ENCODE measurements at regions not wholly inside any gene's neighbourhood (a gene's known extent, or its start where the extent isn't known, plus 50 kb on each side); places are given as distances from the start of the nearest gene placed in this dataset.

- intact Hi-C loops (cut with micrococcal nuclease; ENCODE audit: unreplicated experiment) = no loop called here
- no peaks in the 10 kb centered on the region for H3K4me1 ChIP-seq (ENCODE audit: control insufficient read depth, insufficient read depth, low read length)
- SMC1A ChIA-PET (ENCODE audit: uncharacterized antibody, unreplicated experiment) = interaction anchor here (0.6 kb wide), 1 partner anchor 16 kb away, joined by 3 read pairs; no protein-coding TSS in a partner anchor
- H2AFZ ChIP-seq (ENCODE audit: control insufficient read depth, low read depth, low read length) = no peak overlapping the region
- H3K27me3 ChIP-seq (replicated peaks in 1 of 2; ENCODE audit: control insufficient read depth in 2 of 2, insufficient read depth in 2 of 2, low read length in 1 of 2) = no peaks in the 10 kb centered on the region
- H3K36me3 ChIP-seq (ENCODE audit: control insufficient read depth in 2 of 2, insufficient read depth in 2 of 2, low read length in 1 of 2) = no peaks in the 10 kb centered on the region
- no TSS peak for BruUV-seq (replicated peaks)
- in situ Hi-C loops (cut with MboI) = no loop called here
- H3K9ac ChIP-seq (ENCODE audit: control insufficient read depth, insufficient read depth, low read length) = no peak overlapping the region
- no peaks in the 10 kb centered on the region for H3K79me2 ChIP-seq (ENCODE audit: control insufficient read depth, insufficient read depth, low read length)
- no peaks in the 10 kb centered on the region for H4K20me1 ChIP-seq (ENCODE audit: control insufficient read depth, insufficient read depth)
- FAIRE-seq (no peak), ATAC-seq (no peak), DNase-seq (ENCODE audit: low read depth, low spot score) (no peak)
- RAD21 ChIA-PET (ENCODE audit: unreplicated experiment) = no interaction called here
- no peak overlapping the region for H3K4me2 ChIP-seq (ENCODE audit: control insufficient read depth, insufficient read depth)
- TF ChIP-seq TARDBP (IDR thresholded peaks at IDR 0.05; ENCODE audit: borderline replicate concordance) (no peak), RAD21 (IDR thresholded peaks at IDR 0.05; ENCODE audit: insufficient read depth, low read depth, low read length) (peak; percentile 22; the same call in 1 of the 2 replicates)
- POLR2A ChIA-PET = interaction anchor here (0.6 kb wide), 1 partner anchor 368 kb away, joined by 7 read pairs; no protein-coding TSS in a partner anchor
- H3K27ac ChIP-seq (ENCODE audit: control insufficient read depth, insufficient read depth) = no peak overlapping the region
- CTCF ChIA-PET = interaction anchor here (0.6 to 1.9 kb wide), 3 partner anchors 16 to 44 kb away, joined by 3 to 5 read pairs (median 4); no protein-coding TSS in a partner anchor
- H3K4me3 ChIP-seq = no peak overlapping the region
- H3K9me3 ChIP-seq (replicated peaks; ENCODE audit: control insufficient read depth, insufficient read depth, low read length) = no peaks in the 10 kb centered on the region
Observed at GRCh38 chr10:63008491-63008890, 124.6 kb upstream of the NRBF2 start.

- H3K27ac ChIP-seq (ENCODE audit: control insufficient read depth, insufficient read depth) = no peak overlapping the region
- H3K36me3 ChIP-seq (ENCODE audit: control insufficient read depth in 2 of 2, insufficient read depth in 2 of 2, low read length in 1 of 2) = no peaks in the 10 kb centered on the region
- H2AFZ ChIP-seq (ENCODE audit: control insufficient read depth, low read depth, low read length) = no peak overlapping the region
- H4K20me1 ChIP-seq (ENCODE audit: control insufficient read depth, insufficient read depth) = no peaks in the 10 kb centered on the region
- ATAC-seq = no peak
- ChIA-PET POLR2A (no interaction called here), SMC1A (ENCODE audit: uncharacterized antibody, unreplicated experiment) (interaction anchor here (0.6 to 4.3 kb wide), 9 partner anchors 10 to 745 kb away, joined by 3 to 21 read pairs (median 3); no protein-coding TSS in a partner anchor), RAD21 (ENCODE audit: unreplicated experiment) (interaction anchor here (0.7 to 1.1 kb wide), 4 partner anchors 62 to 623 kb away, joined by 3 read pairs; no protein-coding TSS in a partner anchor), CTCF (interaction anchor here (0.6 to 3.1 kb wide), 4 partner anchors 15 to 155 kb away, joined by 3 to 23 read pairs (median 4); no protein-coding TSS in a partner anchor)
- no peaks in the 10 kb centered on the region for H3K9me3 ChIP-seq (replicated peaks; ENCODE audit: control insufficient read depth, insufficient read depth, low read length)
- TF ChIP-seq ZNF592 (IDR thresholded peaks at IDR 0.05) (no peak), ZZZ3 (IDR thresholded peaks at IDR 0.05; ENCODE audit: control insufficient read depth, insufficient read length, low read depth) (no peak), ZNF24 (IDR thresholded peaks at IDR 0.05) (no peak), NFYA (IDR thresholded peaks at IDR 0.05; ENCODE audit: borderline replicate concordance, low read depth, low read length) (no peak)
- no peak for DNase-seq (ENCODE audit: low read depth, low spot score)
- in situ Hi-C loops (cut with MboI) (no loop called here), intact Hi-C loops (cut with micrococcal nuclease; ENCODE audit: unreplicated experiment) (no loop called here)
- no peak overlapping the region for H3K4me3 ChIP-seq
- no peaks in the 10 kb centered on the region for H3K79me2 ChIP-seq (ENCODE audit: control insufficient read depth, insufficient read depth, low read length)
- H3K27me3 ChIP-seq (replicated peaks in 1 of 2; ENCODE audit: control insufficient read depth in 2 of 2, insufficient read depth in 2 of 2, low read length in 1 of 2) = peaks cover 0 to under 1% of the 10 kb centered on the region in 2 experiments; a peak in 1 of 4 replicates
- FAIRE-seq = no peak
- WGBS (ENCODE audit: insufficient coverage, insufficient replicate concordance, low lambda C conversion rate, missing lambda C conversion rate) = 8% methylated on average over 9 of the region's 9 CpGs
- H3K4me1 ChIP-seq (ENCODE audit: control insufficient read depth, insufficient read depth, low read length) = no peaks in the 10 kb centered on the region
- no peak overlapping the region for H3K9ac ChIP-seq (ENCODE audit: control insufficient read depth, insufficient read depth, low read length)
- H3K4me2 ChIP-seq (ENCODE audit: control insufficient read depth, insufficient read depth) = no peak overlapping the region
- no TSS peak for BruUV-seq (replicated peaks)
Observed at GRCh38 chr10:63007112-63007511, 126.0 kb upstream of the NRBF2 start.
